GM23248 (cell line): ENCODE measurements at regions not wholly inside any gene's neighbourhood (a gene's known extent, or its start where the extent isn't known, plus 50 kb on each side); places are given as distances from the start of the nearest gene placed in this dataset.

Source experiments
- EZH2 ChIP-seq: fragments of 200-600 bp; sonication (generic); IDR thresholded peaks from 2 replicates; pipeline ENCODE4 v1.6.1; 2018; ENCODE audit warnings: antibody characterized with exemption, mild to moderate bottlenecking; ENCODE audit not compliant: insufficient read depth, poor library complexity, severe bottlenecking
- EZH2phosphoT487 ChIP-seq: fragments of 200-600 bp; sonication (generic); IDR thresholded peaks from 2 replicates; pipeline ENCODE4 v1.6.1; 2018; ENCODE audit warnings: antibody characterized with exemption, moderate library complexity, mild to moderate bottlenecking, low read depth; ENCODE audit not compliant: insufficient read depth

- TF ChIP-seq EZH2phosphoT487: no peak
- TF ChIP-seq EZH2: no peak
These were observed 200.0 kb upstream of the CBLB start for GRCh38 chr3:106068795-106069194.
